HG02759 (cell line): ENCODE measurements at regions not wholly inside any gene's neighbourhood (a gene's known extent, or its start where the extent isn't known, plus 50 kb on each side); places are given as distances from the start of the nearest gene placed in this dataset.

Experiments used
- ATAC-seq: cut with Tn5 transposase; IDR thresholded peaks from one replicate; pipeline ENCODE4 v1.9.1; 2021; ENCODE audit warnings: mild to moderate bottlenecking, moderate library complexity; ENCODE audit not compliant: unreplicated experiment

DNA sequence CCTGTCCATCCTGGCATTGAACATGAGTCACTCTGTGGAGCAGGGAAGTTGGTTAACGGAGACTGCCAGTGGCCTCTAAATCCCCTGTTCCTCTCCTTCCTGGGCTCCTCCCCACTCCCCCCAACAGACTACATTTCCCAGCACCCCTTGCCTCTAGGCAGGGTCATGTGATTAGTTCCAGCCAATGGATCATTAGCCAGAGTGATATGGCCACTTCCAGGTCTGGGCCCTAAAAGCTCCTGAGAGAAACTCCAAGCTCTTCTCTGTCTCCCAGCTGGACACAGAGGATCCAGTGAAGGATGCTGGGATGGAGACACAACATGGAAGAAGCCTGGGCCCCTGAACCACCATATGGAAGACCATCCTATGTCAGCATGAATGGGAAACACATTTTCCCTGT lies 54.4 kb upstream of the RFLNA start:
- no peak for ATAC-seq

DNA sequence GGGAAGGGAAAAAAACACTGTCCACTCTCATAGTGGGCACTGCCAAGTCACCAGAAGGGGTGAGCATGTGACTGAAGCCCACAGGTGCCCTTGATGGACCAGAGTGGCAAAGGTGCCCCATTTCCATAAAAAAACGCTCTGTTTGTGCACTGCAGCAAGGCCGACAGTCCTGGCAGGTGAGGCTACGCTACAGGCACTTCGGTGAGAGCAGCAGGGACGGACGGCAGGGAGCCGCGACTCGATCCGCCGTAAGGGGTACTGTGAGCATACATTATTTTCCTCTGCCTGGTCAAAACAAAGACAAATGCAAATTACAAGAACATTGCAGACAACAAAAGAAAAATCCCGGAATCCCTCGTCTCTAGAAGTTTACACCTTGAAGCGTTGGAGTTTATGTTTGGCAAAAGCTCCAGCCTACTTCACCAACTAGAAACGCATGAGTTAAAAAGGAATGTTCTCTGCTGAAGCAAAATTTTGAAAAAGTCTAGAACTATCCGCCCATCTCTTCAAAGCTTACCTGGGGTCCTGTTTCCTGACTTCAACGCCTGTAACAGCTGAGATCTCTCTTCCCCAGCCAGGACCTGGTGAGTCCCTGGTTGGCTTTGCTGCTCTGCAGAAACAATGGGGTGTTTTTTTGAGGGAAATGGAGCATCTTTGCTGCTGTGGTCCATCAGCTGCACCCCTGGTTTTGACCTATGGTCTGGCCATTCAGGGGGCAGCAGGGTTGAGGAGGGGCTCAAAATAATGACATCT lies 52.9 kb upstream of the RFLNA start:
- ATAC-seq = no peak

DNA sequence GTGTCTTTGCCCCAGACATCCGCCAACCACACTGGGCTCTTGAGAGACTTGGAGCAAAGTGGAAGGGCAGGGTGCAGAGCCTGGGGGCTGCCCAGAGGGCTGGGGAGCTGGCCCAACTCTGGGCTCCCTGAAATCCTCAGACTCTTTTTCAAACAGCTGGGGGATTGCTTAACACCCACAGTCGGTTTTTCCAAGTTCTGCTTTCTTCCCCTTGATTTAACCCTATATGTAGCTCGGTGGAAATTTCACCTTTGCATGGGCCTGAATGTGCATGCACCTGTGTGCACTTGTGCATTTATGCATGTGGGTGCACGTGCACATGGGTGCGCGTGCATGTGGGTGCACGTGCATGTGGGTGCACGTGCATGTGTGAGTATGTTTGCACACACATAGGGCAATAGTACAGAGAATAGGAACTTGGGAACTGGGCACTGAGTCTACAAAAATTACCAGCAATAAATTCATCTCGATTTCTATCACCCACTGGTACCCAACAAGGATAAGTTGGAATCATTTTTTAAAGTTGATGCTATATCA lies 52.3 kb upstream of the RFLNA start:
- ATAC-seq = no peak

DNA sequence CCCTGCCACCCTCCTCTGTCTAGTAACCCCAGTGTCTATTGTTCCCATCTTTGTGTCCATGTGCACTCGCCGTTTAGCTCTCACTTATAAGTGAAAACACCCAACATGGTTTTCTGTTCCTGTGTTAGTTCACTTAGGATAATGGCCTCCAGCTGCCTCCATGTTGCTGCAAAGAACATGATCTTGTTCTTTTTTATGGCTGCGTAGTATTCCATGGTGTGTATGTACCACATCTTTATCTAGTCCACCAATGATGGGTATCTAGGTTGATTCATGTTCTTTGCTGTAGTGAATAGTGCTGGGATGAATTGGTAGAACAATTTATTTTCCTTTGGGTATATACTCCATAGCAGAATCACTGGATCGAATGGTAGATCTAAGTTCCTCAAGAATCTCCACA lies 51.0 kb upstream of the RFLNA start:
- ATAC-seq = no peak
